ENCODE measurements at regions not wholly inside any gene's neighbourhood (a gene's known extent, or its start where the extent isn't known, plus 50 kb on each side); places are given as distances from the start of the nearest gene placed in this dataset.
A peak's percentile ranks its signal among the peaks of the same experiment; 100 is the strongest.

DNA sequence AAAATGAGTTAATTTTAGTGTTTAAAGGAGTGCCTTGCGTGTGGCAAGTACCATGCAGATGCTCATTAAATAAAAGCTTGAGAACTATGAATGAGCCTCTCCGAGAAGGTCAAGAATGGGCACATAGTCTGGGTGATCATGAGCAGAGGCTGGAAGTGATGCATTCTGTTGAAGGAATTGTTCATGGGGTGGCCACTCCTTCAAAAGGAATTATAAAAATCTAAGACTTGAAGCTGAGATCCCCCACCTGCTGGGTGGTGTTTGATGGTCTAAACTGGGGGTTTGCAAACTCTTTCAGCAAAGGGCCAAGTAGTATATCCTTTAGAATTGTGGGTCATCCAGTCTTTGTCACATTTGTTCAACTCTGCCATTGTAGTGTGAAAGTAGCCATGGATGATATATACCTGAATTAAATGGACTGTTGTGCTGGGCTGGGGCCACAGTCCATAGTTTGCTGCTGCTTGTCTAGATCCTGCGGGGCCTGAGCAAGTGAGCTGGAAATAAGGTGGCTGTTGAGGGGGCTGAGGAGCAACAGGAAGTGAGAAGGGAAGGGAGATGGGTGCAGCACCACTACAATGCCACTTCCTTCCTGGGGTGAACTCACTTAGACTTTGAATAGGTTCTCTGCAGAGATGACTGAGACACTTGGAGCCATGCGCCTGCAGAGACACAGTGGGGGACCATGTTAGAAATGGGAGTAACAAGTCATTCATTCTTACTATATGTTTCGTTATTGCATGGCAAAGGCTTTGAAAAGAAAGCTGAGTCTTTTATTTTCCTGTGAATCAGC, 179.0 kb downstream of the SNX19 start:
- no peaks in the 10 kb centered on the region for H3K4me1 ChIP-seq (ENCODE audit: insufficient read depth, low read length)
- TF ChIP-seq CTCF (IDR thresholded peaks at IDR 0.05; ENCODE audit: borderline replicate concordance, extremely low read depth, low read length, poor library complexity, severe bottlenecking): no peak
- TF ChIP-seq EZH2 (IDR thresholded peaks at IDR 0.05; ENCODE audit: borderline replicate concordance, low read depth, low read length, severe bottlenecking): no peak
- ATAC-seq (ENCODE audit: insufficient read depth, low read depth) (peak; percentile 59; the same call in 2 of the 3 replicates), DNase-seq (peak; percentile 11)
- H3K9me3 ChIP-seq (ENCODE audit: insufficient read depth, low read length, severe bottlenecking): peaks cover 6% of the 10 kb centered on the region
- H2AFZ ChIP-seq (ENCODE audit: low read depth, low read length): no peak overlapping the region
- no peak overlapping the region for H3K4me2 ChIP-seq (ENCODE audit: insufficient read depth, low read length)
- H3K36me3 ChIP-seq (ENCODE audit: insufficient read depth, low read length): no peaks in the 10 kb centered on the region
- no peak overlapping the region for H3K9ac ChIP-seq (ENCODE audit: low read depth, low read length)
- H3K79me2 ChIP-seq (ENCODE audit: insufficient read depth, low read length): no peaks in the 10 kb centered on the region
- H3K27ac ChIP-seq (ENCODE audit: low read length): no peak overlapping the region
- no peak overlapping the region for H3K4me3 ChIP-seq (ENCODE audit: low read depth in 1 of 2, low read length in 2 of 2)
- H3K27me3 ChIP-seq (ENCODE audit: insufficient read depth, low read length, poor library complexity): no peaks in the 10 kb centered on the region
- H4K20me1 ChIP-seq (ENCODE audit: insufficient read depth, low read length): no peaks in the 10 kb centered on the region

DNA sequence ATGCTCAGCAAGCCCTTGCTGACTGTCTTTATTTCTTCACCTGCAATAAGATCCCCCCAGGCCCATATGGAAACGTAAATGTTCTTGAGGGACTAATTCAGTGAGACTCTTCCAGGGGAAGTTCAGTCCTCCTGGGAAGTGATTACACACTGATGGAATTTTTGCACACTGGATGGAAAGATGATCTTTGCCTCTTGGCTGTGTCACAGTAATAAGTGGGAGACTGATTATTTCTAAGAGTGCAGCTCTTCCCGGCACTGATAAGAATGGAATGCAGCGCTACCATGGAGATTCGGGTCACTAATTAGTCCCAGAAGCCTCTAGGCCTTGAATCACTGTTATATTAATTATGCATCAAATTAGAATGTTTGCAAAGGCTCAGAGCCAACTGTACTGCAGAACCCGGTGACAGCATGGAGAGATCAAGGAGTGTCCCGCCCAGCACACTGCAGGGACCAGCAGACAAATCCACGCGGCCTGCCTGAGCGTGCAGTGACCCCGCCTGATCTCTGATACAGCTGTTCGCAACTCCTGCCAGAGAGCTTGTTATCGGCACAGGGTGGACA, 178.3 kb downstream of the SNX19 start:
- no peaks in the 10 kb centered on the region for H3K36me3 ChIP-seq (ENCODE audit: insufficient read depth, low read length)
- no peak overlapping the region for H3K9ac ChIP-seq (ENCODE audit: low read depth, low read length)
- H4K20me1 ChIP-seq (ENCODE audit: insufficient read depth, low read length): no peaks in the 10 kb centered on the region
- ATAC-seq (ENCODE audit: insufficient read depth, low read depth) (no peak), DNase-seq (no peak)
- no peak for TF ChIP-seq EZH2 (IDR thresholded peaks at IDR 0.05; ENCODE audit: borderline replicate concordance, low read depth, low read length, severe bottlenecking)
- no peak for TF ChIP-seq CTCF (IDR thresholded peaks at IDR 0.05; ENCODE audit: borderline replicate concordance, extremely low read depth, low read length, poor library complexity, severe bottlenecking)
- H3K4me1 ChIP-seq (ENCODE audit: insufficient read depth, low read length): no peaks in the 10 kb centered on the region
- H3K27me3 ChIP-seq (ENCODE audit: insufficient read depth, low read length, poor library complexity): no peaks in the 10 kb centered on the region
- no peak overlapping the region for H3K4me2 ChIP-seq (ENCODE audit: insufficient read depth, low read length)
- H2AFZ ChIP-seq (ENCODE audit: low read depth, low read length): no peak overlapping the region
- H3K4me3 ChIP-seq (ENCODE audit: low read depth in 1 of 2, low read length in 2 of 2): no peak overlapping the region
- H3K79me2 ChIP-seq (ENCODE audit: insufficient read depth, low read length): no peaks in the 10 kb centered on the region
- peaks cover 6% of the 10 kb centered on the region for H3K9me3 ChIP-seq (ENCODE audit: insufficient read depth, low read length, severe bottlenecking)
- no peak overlapping the region for H3K27ac ChIP-seq (ENCODE audit: low read length)

DNA sequence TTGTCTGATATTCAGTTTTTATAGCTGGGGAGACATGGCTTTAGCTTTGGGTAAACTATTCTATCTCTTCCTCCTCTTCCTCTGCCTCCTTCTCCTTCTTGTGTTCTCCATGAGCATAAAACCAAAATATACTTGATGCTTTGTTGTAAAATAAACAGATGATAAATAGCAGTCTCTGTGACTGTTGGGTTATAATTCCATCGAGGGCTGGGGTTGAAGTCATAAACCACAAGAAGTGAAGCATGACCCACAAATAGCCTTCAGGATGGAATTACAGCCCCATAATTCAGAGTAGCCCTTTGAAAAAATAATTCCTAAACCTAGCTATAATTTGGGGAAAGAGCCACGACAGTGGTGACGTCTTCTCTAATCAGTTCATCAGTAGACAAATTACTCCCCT, 177.7 kb downstream of the SNX19 start:
- no peak overlapping the region for H3K4me2 ChIP-seq (ENCODE audit: insufficient read depth, low read length)
- no peaks in the 10 kb centered on the region for H3K79me2 ChIP-seq (ENCODE audit: insufficient read depth, low read length)
- TF ChIP-seq EZH2 (IDR thresholded peaks at IDR 0.05; ENCODE audit: borderline replicate concordance, low read depth, low read length, severe bottlenecking) (no peak), CTCF (IDR thresholded peaks at IDR 0.05; ENCODE audit: borderline replicate concordance, extremely low read depth, low read length, poor library complexity, severe bottlenecking) (no peak)
- H3K9ac ChIP-seq (ENCODE audit: low read depth, low read length): no peak overlapping the region
- H3K4me3 ChIP-seq (ENCODE audit: low read depth in 1 of 2, low read length in 2 of 2): no peak overlapping the region
- DNase-seq: no peak
- peaks cover 6% of the 10 kb centered on the region for H3K9me3 ChIP-seq (ENCODE audit: insufficient read depth, low read length, severe bottlenecking)
- no peaks in the 10 kb centered on the region for H3K4me1 ChIP-seq (ENCODE audit: insufficient read depth, low read length)
- H2AFZ ChIP-seq (ENCODE audit: low read depth, low read length): no peak overlapping the region
- no peaks in the 10 kb centered on the region for H3K36me3 ChIP-seq (ENCODE audit: insufficient read depth, low read length)
- H3K27me3 ChIP-seq (ENCODE audit: insufficient read depth, low read length, poor library complexity): no peaks in the 10 kb centered on the region
- no peak overlapping the region for H3K27ac ChIP-seq (ENCODE audit: low read length)
- no peaks in the 10 kb centered on the region for H4K20me1 ChIP-seq (ENCODE audit: insufficient read depth, low read length)
- ATAC-seq (ENCODE audit: insufficient read depth, low read depth): no peak
